ENCODE measurements at regions not wholly inside any gene's neighbourhood (a gene's known extent, or its start where the extent isn't known, plus 50 kb on each side); places are given as distances from the start of the nearest gene placed in this dataset.

- H3K4me2 ChIP-seq: no peak overlapping the region
- H3K4me1 ChIP-seq (ENCODE audit: insufficient read depth): no peaks in the 10 kb centered on the region
- H3K4me3 ChIP-seq: no peak overlapping the region
- H3K36me3 ChIP-seq (replicated peaks; ENCODE audit: insufficient read depth, low read depth): no peaks in the 10 kb centered on the region
- no peak for DNase-seq (ENCODE audit: low spot score)
- H3K79me2 ChIP-seq: no peaks in the 10 kb centered on the region
- H3K27me3 ChIP-seq: no peaks in the 10 kb centered on the region
- H2AFZ ChIP-seq: no peak overlapping the region
- H3K27ac ChIP-seq: no peak overlapping the region
- H4K20me1 ChIP-seq (ENCODE audit: insufficient read depth, poor library complexity, severe bottlenecking): no peaks in the 10 kb centered on the region
- H3K9me3 ChIP-seq (ENCODE audit: low read depth): no peaks in the 10 kb centered on the region
- WGBS (ENCODE audit: low lambda C conversion rate, missing lambda C conversion rate): 91% methylated on average over 1 of the region's 1 CpG
- no peaks in the 10 kb centered on the region for H3K9me2 ChIP-seq (replicated peaks; ENCODE audit: insufficient read depth)
- TF ChIP-seq CTCF (IDR thresholded peaks at IDR 0.05; ENCODE audit: poor library complexity): no peak
- TF ChIP-seq EZH2 (IDR thresholded peaks at IDR 0.05; ENCODE audit: borderline replicate concordance): no peak
- TF ChIP-seq EZH2phosphoT487 (IDR thresholded peaks at IDR 0.05; ENCODE audit: low read depth, severe bottlenecking, unreplicated experiment): no peak
These were observed 346.6 kb downstream of the MFSD1 start for GRCh38 chr3:159148466-159148865.

- Histone ChIP-seq H3K27me3 (no peaks in the 10 kb centered on the region), H3K79me2 (no peaks in the 10 kb centered on the region), H3K4me1 (ENCODE audit: insufficient read depth) (no peaks in the 10 kb centered on the region), H3K27ac (no peak overlapping the region), H3K9me3 (ENCODE audit: low read depth) (no peaks in the 10 kb centered on the region), H3K4me3 (no peak overlapping the region), H4K20me1 (ENCODE audit: insufficient read depth, poor library complexity, severe bottlenecking) (no peaks in the 10 kb centered on the region), H3K9me2 (replicated peaks; ENCODE audit: insufficient read depth) (no peaks in the 10 kb centered on the region), H3K36me3 (replicated peaks; ENCODE audit: insufficient read depth, low read depth) (no peaks in the 10 kb centered on the region), H3K4me2 (no peak overlapping the region), H2AFZ (no peak overlapping the region)
- DNase-seq (ENCODE audit: low spot score): no peak
- no peak for TF ChIP-seq EZH2phosphoT487 (IDR thresholded peaks at IDR 0.05; ENCODE audit: low read depth, severe bottlenecking, unreplicated experiment)
- no peak for TF ChIP-seq EZH2 (IDR thresholded peaks at IDR 0.05; ENCODE audit: borderline replicate concordance)
- TF ChIP-seq CTCF (IDR thresholded peaks at IDR 0.05; ENCODE audit: poor library complexity): no peak
- 82% methylated on average over 7 of the region's 7 CpGs for WGBS (ENCODE audit: low lambda C conversion rate, missing lambda C conversion rate)
These were observed 347.3 kb downstream of the MFSD1 start for GRCh38 chr3:159149131-159149530.

- H3K4me1 ChIP-seq (ENCODE audit: insufficient read depth): no peaks in the 10 kb centered on the region
- H3K27ac ChIP-seq: no peak overlapping the region
- H3K9me2 ChIP-seq (replicated peaks; ENCODE audit: insufficient read depth): no peaks in the 10 kb centered on the region
- H3K4me3 ChIP-seq: no peak overlapping the region
- no peak overlapping the region for H3K4me2 ChIP-seq
- H3K27me3 ChIP-seq: no peaks in the 10 kb centered on the region
- H3K79me2 ChIP-seq: no peaks in the 10 kb centered on the region
- TF ChIP-seq EZH2 (IDR thresholded peaks at IDR 0.05; ENCODE audit: borderline replicate concordance) (no peak), CTCF (IDR thresholded peaks at IDR 0.05; ENCODE audit: poor library complexity) (no peak), EZH2phosphoT487 (IDR thresholded peaks at IDR 0.05; ENCODE audit: low read depth, severe bottlenecking, unreplicated experiment) (no peak)
- no peak overlapping the region for H2AFZ ChIP-seq
- H3K9me3 ChIP-seq (ENCODE audit: low read depth): no peaks in the 10 kb centered on the region
- DNase-seq (ENCODE audit: low spot score): no peak
- no peaks in the 10 kb centered on the region for H4K20me1 ChIP-seq (ENCODE audit: insufficient read depth, poor library complexity, severe bottlenecking)
- 52% methylated on average over 1 of the region's 1 CpG for WGBS (ENCODE audit: low lambda C conversion rate, missing lambda C conversion rate)
- no peaks in the 10 kb centered on the region for H3K36me3 ChIP-seq (replicated peaks; ENCODE audit: insufficient read depth, low read depth)
These were observed 347.8 kb downstream of the MFSD1 start for GRCh38 chr3:159149633-159150032.

GRCh38 chr3:159150180-159150579 is 348.3 kb downstream of the MFSD1 start:
- DNase-seq (ENCODE audit: low spot score): no peak
- Histone ChIP-seq H3K9me2 (replicated peaks; ENCODE audit: insufficient read depth) (no peaks in the 10 kb centered on the region), H2AFZ (no peak overlapping the region), H3K4me3 (no peak overlapping the region), H3K27ac (no peak overlapping the region), H3K9me3 (ENCODE audit: low read depth) (no peaks in the 10 kb centered on the region), H3K4me1 (ENCODE audit: insufficient read depth) (no peaks in the 10 kb centered on the region), H3K4me2 (no peak overlapping the region), H3K27me3 (no peaks in the 10 kb centered on the region), H4K20me1 (ENCODE audit: insufficient read depth, poor library complexity, severe bottlenecking) (no peaks in the 10 kb centered on the region), H3K79me2 (no peaks in the 10 kb centered on the region), H3K36me3 (replicated peaks; ENCODE audit: insufficient read depth, low read depth) (no peaks in the 10 kb centered on the region)
- WGBS (ENCODE audit: low lambda C conversion rate, missing lambda C conversion rate): 72% methylated on average over 3 of the region's 3 CpGs
- TF ChIP-seq EZH2 (IDR thresholded peaks at IDR 0.05; ENCODE audit: borderline replicate concordance) (no peak), CTCF (IDR thresholded peaks at IDR 0.05; ENCODE audit: poor library complexity) (no peak), EZH2phosphoT487 (IDR thresholded peaks at IDR 0.05; ENCODE audit: low read depth, severe bottlenecking, unreplicated experiment) (no peak)

Measured in hepatocyte (in vitro differentiated cells).